HepG2 (cell line): ENCODE measurements at regions not wholly inside any gene's neighbourhood (a gene's known extent, or its start where the extent isn't known, plus 50 kb on each side); places are given as distances from the start of the nearest gene placed in this dataset.

ENCODE experiments used
- ATAC-seq: fragments of 200-7000 bp; cut with Tn5 transposase; 3 replicates; pipeline ENCODE4 v1.9.1; 2020; ENCODE audit warnings: mild to moderate bottlenecking, moderate library complexity
- BruUV-seq: library from RNA; stranded (reverse); fragments of 400-500 nt; replicated peaks from 2 replicates; lab custom pipeline; 2021; lab: Mats Ljungman, UMichigan
- CTCF ChIA-PET: fragments of 300-600 bp; formaldehyde crosslinking; extraction: SDS; loops from one replicate; lab custom pipeline; 2021; ENCODE audit warnings: low total read pairs, inconsistent platforms, low intra/inter-chr PET ratio; lab: Yijun Ruan, JAX
- POLR2A ChIA-PET: fragments of 350-600 bp; sonication (Branson Sonifier 250); formaldehyde crosslinking; loops from one replicate; lab custom pipeline; 2020; ENCODE audit warnings: antibody characterized with exemption, inconsistent platforms; lab: Yijun Ruan, JAX
- DNase-seq: peaks from one replicate; pipeline ENCODE4 v3.0.0-alpha.2; 2015; ENCODE audit warnings: low spot score
- FAIRE-seq: peaks from 3 replicates; lab custom pipeline; 2011; peaks lifted over from hg19 to GRCh38; lab: Jason Lieb, UNC
- H2AFZ ChIP-seq: one replicate; pipeline ENCODE4 v1.6.1; 2011; ENCODE audit warnings: low read length, inconsistent platforms
- H3K27ac ChIP-seq: fragments of 300-600 bp; 3 replicates; pipeline ENCODE4 v1.8.0; 2011; ENCODE audit warnings: mixed run types, mild to moderate bottlenecking, mixed read lengths, low read length, inconsistent platforms; ENCODE audit not compliant: insufficient read depth; ENCODE audit errors: extremely low read length
- H3K27me3 ChIP-seq, 2 experiments: fragments of 200-600 bp in 1 of 2; 2 replicates in 1 of 2; 3 replicates in 1 of 2; pipeline versions ENCODE4 v1.6.0 to v1.8.0; 2011; ENCODE audit warnings: low read length in 2 of 2, mild to moderate bottlenecking in 2 of 2, moderate library complexity in 2 of 2, inconsistent platforms in 1 of 2; ENCODE audit not compliant: insufficient read depth in 2 of 2, control insufficient read depth in 1 of 2
- H3K36me3 ChIP-seq, 2 experiments: fragments of 200-600 bp in 1 of 2; replicated peaks in 1 of 2; 2 replicates in 1 of 2; 3 replicates in 1 of 2; pipeline versions ENCODE4 v1.5.1 to v1.8.0; 2011; ENCODE audit warnings: low read length in 2 of 2, inconsistent platforms in 1 of 2; ENCODE audit not compliant: insufficient read depth in 2 of 2, control insufficient read depth in 1 of 2
- H3K4me1 ChIP-seq: 2 replicates; pipeline ENCODE4 v1.5.1; 2012; ENCODE audit warnings: low read length, inconsistent platforms; ENCODE audit not compliant: insufficient read depth
- H3K4me2 ChIP-seq: 2 replicates; pipeline ENCODE4 v1.6.0; 2011; ENCODE audit warnings: low read depth, low read length, inconsistent platforms
- H3K4me3 ChIP-seq, 3 experiments: fragments of 200-600 bp in 1 of 3; sonication (generic), shearing (Covaris generic) in 1 of 3; replicated peaks in 1 of 3; 2 replicates each; pipeline ENCODE4 v1.5.1; 2011 to 2016; ENCODE audit warnings: low read length in 3 of 3, inconsistent platforms in 2 of 3, low read depth in 2 of 3, mild to moderate bottlenecking in 2 of 3, control low read depth in 1 of 3, mixed read lengths in 1 of 3; ENCODE audit not compliant: insufficient read depth in 1 of 3
- H3K79me2 ChIP-seq: one replicate; pipeline ENCODE4 v1.6.1; 2011; ENCODE audit warnings: low read length, inconsistent platforms; ENCODE audit not compliant: insufficient read depth
- H3K9ac ChIP-seq: 2 replicates; pipeline ENCODE4 v1.6.0; 2011; ENCODE audit warnings: mild to moderate bottlenecking, low read depth, low read length, inconsistent platforms; ENCODE audit not compliant: insufficient read depth
- H3K9me3 ChIP-seq: 2 replicates; pipeline ENCODE4 v1.5.1; 2012; ENCODE audit warnings: mild to moderate bottlenecking, low read length
- H4K20me1 ChIP-seq: 2 replicates; pipeline ENCODE4 v1.6.0; 2011; ENCODE audit warnings: inconsistent platforms, mild to moderate bottlenecking, low read length, moderate library complexity; ENCODE audit not compliant: insufficient read depth
- AKAP8 ChIP-seq: sonication (generic); formaldehyde crosslinking; IDR thresholded peaks from 2 replicates; pipeline ENCODE4 v1.5.1; 2020; ENCODE audit warnings: mild to moderate bottlenecking, missing genetic modification reagents
- HOXA7 ChIP-seq: sonication (generic); formaldehyde crosslinking; IDR thresholded peaks from 2 replicates; pipeline ENCODE4 v1.8.1; 2022; ENCODE audit warnings: mild to moderate bottlenecking, missing genetic modification reagents, moderate library complexity
- MYNN ChIP-seq: sonication (generic); formaldehyde crosslinking; IDR thresholded peaks from 2 replicates; pipeline ENCODE4 v1.4.0; 2020; ENCODE audit warnings: mild to moderate bottlenecking, low read depth, missing genetic modification reagents
- PAWR ChIP-seq: sonication (generic); formaldehyde crosslinking; IDR thresholded peaks from 2 replicates; pipeline ENCODE4 v1.4.0; 2020; ENCODE audit warnings: missing genetic modification reagents, mild to moderate bottlenecking, borderline replicate concordance
- SMARCC2 ChIP-seq: fragments of 450-650 bp; IDR thresholded peaks from 2 replicates; pipeline ENCODE4 v1.6.1; 2017; ENCODE audit warnings: antibody characterized with exemption, mild to moderate bottlenecking
- TBP ChIP-seq: sonication (generic); formaldehyde crosslinking; IDR thresholded peaks from 2 replicates; pipeline ENCODE4 v1.5.0; 2020; ENCODE audit warnings: missing genetic modification reagents
- USF2 ChIP-seq, 2 experiments: sonication (generic) in 1 of 2; formaldehyde crosslinking in 1 of 2; IDR thresholded peaks; 2 replicates each; pipeline versions ENCODE4 v1.5.1 to v1.6.1; 2011 to 2020; ENCODE audit warnings: borderline replicate concordance in 1 of 2, low read depth in 1 of 2, low read length in 1 of 2, mild to moderate bottlenecking in 1 of 2, missing genetic modification reagents in 1 of 2, moderate library complexity in 1 of 2
- ZBTB1 ChIP-seq: sonication (generic); formaldehyde crosslinking; IDR thresholded peaks from 2 replicates; pipeline ENCODE4 v1.4.0; 2020; ENCODE audit warnings: missing genetic modification reagents, borderline replicate concordance
- ZMYM4 ChIP-seq: sonication (generic); formaldehyde crosslinking; IDR thresholded peaks from 2 replicates; pipeline ENCODE4 v1.8.1; 2023; ENCODE audit warnings: mild to moderate bottlenecking, missing genetic modification reagents
- ZNF232 ChIP-seq: sonication (generic); formaldehyde crosslinking; IDR thresholded peaks from 2 replicates; pipeline ENCODE4 v1.4.0; 2020; ENCODE audit warnings: missing genetic modification reagents, borderline replicate concordance
- ZNF513 ChIP-seq: sonication (generic); formaldehyde crosslinking; conservative IDR thresholded peaks from 2 replicates; pipeline ENCODE4 v1.5.0; 2020; ENCODE audit warnings: missing genetic modification reagents
- ZNF567 ChIP-seq: sonication (generic); formaldehyde crosslinking; IDR thresholded peaks from 2 replicates; pipeline ENCODE4 v1.8.1; 2023; ENCODE audit warnings: mild to moderate bottlenecking, missing genetic modification reagents, borderline replicate concordance
- ZNF670 ChIP-seq: sonication (generic); formaldehyde crosslinking; IDR thresholded peaks from 2 replicates; pipeline ENCODE4 v1.8.0; 2022; ENCODE audit warnings: mild to moderate bottlenecking, missing genetic modification reagents, borderline replicate concordance
- ZNF674 ChIP-seq: sonication (generic); formaldehyde crosslinking; IDR thresholded peaks from 2 replicates; pipeline ENCODE4 v1.5.0; 2020; ENCODE audit warnings: low read depth, mild to moderate bottlenecking, missing genetic modification reagents
- WGBS: methylation state at CpG from one replicate; pipeline ENCODE4 v1.1.6; 2017; ENCODE audit warnings: low lambda C conversion rate; 5-methylcytosine and 5-hydroxymethylcytosine counted together
- in situ Hi-C: cut with HindIII; loops from 2 replicates; pipeline ENCODE4 v1.10.0; 2017; ENCODE audit warnings: low pct_unique_long_range_greater_than_20kb; ENCODE audit not compliant: extremely low pct_ligation_motif_present
- intact Hi-C: fragments of 100-400 bp; cut with micrococcal nuclease; formaldehyde crosslinking; loops from one replicate; pipeline ENCODE4 v1.10.0; 2022; ENCODE audit not compliant: unreplicated experiment
- TF ChIP-seq, protein P1 (sequence below): sonication (generic); formaldehyde crosslinking; IDR thresholded peaks from 2 replicates; pipeline ENCODE4 v1.4.0; 2020; ENCODE audit warnings: mild to moderate bottlenecking, missing genetic modification reagents, borderline replicate concordance
- TF ChIP-seq, protein P2 (sequence below): IDR thresholded peaks from 2 replicates; pipeline ENCODE4 v1.6.1; 2016; ENCODE audit warnings: low read depth

GRCh38 chr1:187682112-187682511, 853.4 kb downstream of the PLA2G4A start:
- FAIRE-seq = no peak
- ChIA-PET CTCF (no interaction called here), POLR2A (no interaction called here)
- Histone ChIP-seq H3K4me1 (no peaks in the 10 kb centered on the region), H3K79me2 (no peaks in the 10 kb centered on the region), H3K27me3 (no peaks in the 10 kb centered on the region), H3K36me3 (no peaks in the 10 kb centered on the region), H3K9me3 (no peaks in the 10 kb centered on the region), H3K4me2 (no peak overlapping the region), H3K9ac (no peak overlapping the region), H3K4me3 (no peak overlapping the region), H4K20me1 (no peaks in the 10 kb centered on the region), H2AFZ (no peak overlapping the region), H3K27ac (no peak overlapping the region)
- WGBS = 4% methylated on average over 2 of the region's 2 CpGs
- ATAC-seq = no peak
- BruUV-seq = no TSS peak
- no peak for TF ChIP-seq ZBTB1 (CRISPR knock-in tag)
- TF ChIP-seq MYNN = no peak
- no peak for TF ChIP-seq PAWR (CRISPR knock-in tag)
- TF ChIP-seq AKAP8 = no peak
- no peak for TF ChIP-seq ZNF670 (CRISPR knock-in tag)
- no peak for TF ChIP-seq ZNF513 (CRISPR knock-in tag)
- TF ChIP-seq ZMYM4 (CRISPR knock-in tag) = no peak
- no peak for TF ChIP-seq SMARCC2
- no peak for TF ChIP-seq ZNF232 (CRISPR knock-in tag)
- TF ChIP-seq, protein P1, sequence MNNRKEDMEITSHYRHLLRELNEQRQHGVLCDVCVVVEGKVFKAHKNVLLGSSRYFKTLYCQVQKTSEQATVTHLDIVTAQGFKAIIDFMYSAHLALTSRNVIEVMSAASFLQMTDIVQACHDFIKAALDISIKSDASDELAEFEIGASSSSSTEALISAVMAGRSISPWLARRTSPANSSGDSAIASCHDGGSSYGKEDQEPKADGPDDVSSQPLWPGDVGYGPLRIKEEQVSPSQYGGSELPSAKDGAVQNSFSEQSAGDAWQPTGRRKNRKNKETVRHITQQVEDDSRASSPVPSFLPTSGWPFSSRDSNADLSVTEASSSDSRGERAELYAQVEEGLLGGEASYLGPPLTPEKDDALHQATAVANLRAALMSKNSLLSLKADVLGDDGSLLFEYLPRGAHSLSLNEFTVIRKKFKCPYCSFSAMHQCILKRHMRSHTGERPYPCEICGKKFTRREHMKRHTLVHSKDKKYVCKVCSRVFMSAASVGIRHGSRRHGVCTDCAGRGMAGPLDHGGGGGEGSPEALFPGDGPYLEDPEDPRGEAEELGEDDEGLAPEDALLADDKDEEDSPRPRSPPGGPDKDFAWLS (CRISPR knock-in tag) = no peak
- TF ChIP-seq, protein P2, sequence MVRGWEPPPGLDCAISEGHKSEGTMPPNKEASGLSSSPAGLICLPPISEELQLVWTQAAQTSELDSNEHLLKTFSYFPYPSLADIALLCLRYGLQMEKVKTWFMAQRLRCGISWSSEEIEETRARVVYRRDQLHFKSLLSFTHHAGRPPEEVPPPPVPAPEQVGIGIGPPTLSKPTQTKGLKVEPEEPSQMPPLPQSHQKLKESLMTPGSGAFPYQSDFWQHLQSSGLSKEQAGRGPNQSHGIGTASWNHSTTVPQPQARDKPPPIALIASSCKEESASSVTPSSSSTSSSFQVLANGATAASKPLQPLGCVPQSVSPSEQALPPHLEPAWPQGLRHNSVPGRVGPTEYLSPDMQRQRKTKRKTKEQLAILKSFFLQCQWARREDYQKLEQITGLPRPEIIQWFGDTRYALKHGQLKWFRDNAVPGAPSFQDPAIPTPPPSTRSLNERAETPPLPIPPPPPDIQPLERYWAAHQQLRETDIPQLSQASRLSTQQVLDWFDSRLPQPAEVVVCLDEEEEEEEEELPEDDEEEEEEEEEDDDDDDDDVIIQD (CRISPR knock-in tag) = no peak
- TF ChIP-seq ZNF674 (CRISPR knock-in tag) = no peak
- TF ChIP-seq HOXA7 (CRISPR knock-in tag) = no peak
- no peak for TF ChIP-seq USF2 (IDR thresholded peaks at IDR 0.05; ENCODE audit: low read depth, low read length)
- TF ChIP-seq USF2 (CRISPR knock-in tag; IDR thresholded peaks at IDR 0.05; ENCODE audit: borderline replicate concordance) = no peak
- TF ChIP-seq TBP (CRISPR knock-in tag) = no peak
- no peak for TF ChIP-seq ZNF567
- DNase-seq = no peak
- in situ Hi-C loops = no loop called here
- intact Hi-C loops = no loop called here
